Activated CD8-positive, alpha-beta memory T cell treated with anti-CD3 and anti-CD28 coated beads for 36 hours (primary cell): ENCODE measurements at regions not wholly inside any gene's neighbourhood (a gene's known extent, or its start where the extent isn't known, plus 50 kb on each side); places are given as distances from the start of the nearest gene placed in this dataset.

Source experiments
- CTCF ChIA-PET: fragments of 350-600 bp; sonication (Branson Sonifier 250); formaldehyde crosslinking; loops from one replicate; lab custom pipeline; 2021; ENCODE audit warnings: antibody characterized with exemption; lab: Charles Lee
- POLR2A ChIA-PET: fragments of 350-600 bp; sonication (Branson Sonifier 250); formaldehyde crosslinking; loops from one replicate; lab custom pipeline; 2021; ENCODE audit warnings: antibody characterized with exemption; lab: Charles Lee

GRCh38 chr3:151990696-151991376 lies 117.4 kb downstream of the SUCNR1 start:
- ChIA-PET CTCF (no interaction called here), POLR2A (no interaction called here)

- ChIA-PET CTCF (interaction anchor here (0.6 kb wide), 1 partner anchor 9 kb away, joined by 3 read pairs; no protein-coding TSS in a partner anchor), POLR2A (no interaction called here)
Observed at GRCh38 chr3:151992326-151993041, 119.0 kb downstream of the SUCNR1 start.

GRCh38 chr3:151995091-151995490 lies 121.6 kb downstream of the SUCNR1 start:
- ChIA-PET POLR2A (no interaction called here), CTCF (no interaction called here)

DNA sequence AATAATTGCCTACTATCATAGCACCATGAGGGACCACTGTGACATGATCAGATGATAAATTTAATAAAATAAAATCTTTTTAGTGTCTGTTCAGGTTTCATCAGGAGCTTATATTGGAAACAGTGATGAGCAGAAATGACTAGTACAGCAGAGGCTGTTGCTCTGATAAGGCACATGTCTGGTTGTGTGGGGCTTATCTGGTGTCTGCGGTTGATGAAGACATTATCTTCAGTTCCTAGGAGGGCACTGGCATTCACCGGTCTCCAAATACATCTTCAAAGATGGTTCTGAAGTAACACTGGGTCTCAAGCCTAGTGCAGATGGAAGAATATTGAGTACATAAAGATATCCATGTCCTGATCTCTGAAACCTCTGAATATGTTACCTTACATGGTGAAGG lies 125.3 kb downstream of the SUCNR1 start:
- CTCF ChIA-PET: no interaction called here
- POLR2A ChIA-PET: no interaction called here

DNA sequence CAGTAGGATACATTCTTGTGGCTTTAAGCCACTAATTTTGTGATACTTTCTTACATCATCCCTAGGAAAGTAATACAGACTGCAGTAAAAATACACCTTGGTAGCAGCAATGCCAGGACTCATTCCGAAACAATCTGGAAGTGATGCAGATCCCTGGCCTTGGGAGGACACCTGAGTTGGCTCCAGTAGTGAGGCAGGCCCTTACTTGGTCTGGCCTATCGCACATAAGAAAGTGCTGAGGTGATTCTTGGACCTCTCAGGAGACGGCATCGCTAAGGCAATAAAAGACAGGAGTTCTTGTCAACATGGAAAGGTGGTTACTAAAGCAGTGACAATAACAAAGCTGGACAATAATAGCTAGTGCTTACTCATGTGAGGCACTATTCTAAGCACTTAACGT lies 126.5 kb downstream of the SUCNR1 start:
- ChIA-PET POLR2A (no interaction called here), CTCF (no interaction called here)

DNA sequence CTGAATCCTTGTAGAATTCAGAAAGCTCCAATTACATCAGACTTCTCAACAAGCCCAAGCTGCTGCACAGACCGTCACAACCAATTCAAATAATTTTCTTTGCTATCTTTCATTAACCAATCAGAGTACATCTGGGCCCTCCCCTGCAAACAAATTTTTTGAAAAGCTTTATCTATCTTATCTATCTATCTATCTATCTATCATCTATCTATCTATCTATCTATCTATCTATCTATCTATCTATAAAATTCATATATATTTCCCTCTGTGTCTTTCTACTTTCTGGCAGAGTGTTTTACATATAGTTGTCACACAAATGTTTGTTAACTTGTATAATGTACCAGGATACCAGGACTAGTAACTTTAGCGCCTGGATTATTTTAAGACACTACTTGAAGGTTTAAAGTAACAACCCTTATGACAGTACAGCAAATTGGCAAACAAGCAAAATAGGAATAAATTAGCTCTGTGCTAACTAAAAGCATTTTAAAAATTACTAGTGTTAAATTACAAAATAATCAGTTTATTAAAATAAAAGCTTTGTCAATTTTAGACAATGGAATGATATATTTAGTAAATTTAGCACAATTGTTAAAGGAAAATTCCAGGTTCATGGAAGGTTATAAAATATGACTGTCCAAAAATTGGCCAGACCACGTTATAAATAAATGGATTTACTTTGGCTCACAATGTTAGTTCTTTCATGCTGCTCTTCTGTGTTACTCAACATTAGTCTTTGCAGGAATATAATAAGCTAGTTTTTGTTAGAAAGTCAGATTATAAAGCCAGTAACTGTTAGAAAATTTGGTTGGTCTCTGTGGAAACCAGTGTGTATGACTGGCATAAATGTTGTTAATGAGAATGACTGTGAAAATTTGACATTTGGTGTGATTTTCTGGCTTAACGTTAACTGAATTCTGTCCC lies 138.6 kb downstream of the SUCNR1 start:
- CTCF ChIA-PET: no interaction called here
- POLR2A ChIA-PET: no interaction called here

DNA sequence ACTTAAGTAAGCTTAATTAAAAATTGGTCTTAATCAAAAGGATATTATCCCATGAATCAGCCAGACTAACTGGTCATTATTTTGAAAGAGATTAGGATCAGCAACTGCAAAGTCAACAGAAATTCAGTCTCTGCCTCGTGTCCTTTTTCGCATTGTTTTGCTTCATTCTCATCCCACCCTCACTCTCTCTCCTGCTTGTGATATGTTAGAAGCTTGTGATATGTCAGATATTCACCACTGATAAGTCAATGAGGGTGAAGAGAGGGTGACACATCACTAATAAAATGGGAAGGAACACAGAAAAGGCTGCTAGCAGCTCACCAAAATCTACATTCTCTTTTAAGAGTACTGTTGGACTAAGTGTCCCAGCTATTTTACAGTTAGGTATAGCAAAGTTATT lies 146.1 kb downstream of the SUCNR1 start:
- POLR2A ChIA-PET: no interaction called here

GRCh38 chr3:152021951-152022461 lies 148.6 kb downstream of the SUCNR1 start:
- CTCF ChIA-PET: no interaction called here

More for the DNA sequence above, 146.1 kb downstream of the SUCNR1 start:
- CTCF ChIA-PET: no interaction called here

DNA sequence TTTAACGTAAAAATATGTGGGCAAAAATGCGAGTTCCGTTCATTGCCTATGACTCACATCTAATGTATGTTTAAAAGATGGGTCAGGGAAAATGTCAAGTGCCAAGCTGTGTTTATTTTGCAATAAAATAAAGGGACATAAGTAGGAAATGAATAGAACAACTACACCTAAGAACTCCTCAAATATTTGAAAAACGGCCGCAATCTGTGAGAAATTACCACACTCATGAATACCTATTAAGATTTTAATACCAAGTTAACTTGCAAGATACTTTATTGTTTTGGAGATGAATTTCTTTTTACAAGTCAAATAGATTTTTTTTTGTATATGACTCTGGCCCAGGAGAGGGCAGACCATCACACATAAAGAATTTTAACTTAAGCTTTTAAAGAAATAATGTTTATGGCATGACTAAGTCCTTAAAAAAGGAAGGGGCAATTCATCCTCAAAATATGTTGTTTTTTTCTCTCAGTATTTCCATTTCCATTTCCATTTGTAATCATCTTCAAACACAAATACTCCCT lies 152.7 kb downstream of the SUCNR1 start:
- ChIA-PET CTCF (no interaction called here), POLR2A (no interaction called here)

More at GRCh38 chr3:152021951-152022461, 148.6 kb downstream of the SUCNR1 start:
- POLR2A ChIA-PET: no interaction called here

DNA sequence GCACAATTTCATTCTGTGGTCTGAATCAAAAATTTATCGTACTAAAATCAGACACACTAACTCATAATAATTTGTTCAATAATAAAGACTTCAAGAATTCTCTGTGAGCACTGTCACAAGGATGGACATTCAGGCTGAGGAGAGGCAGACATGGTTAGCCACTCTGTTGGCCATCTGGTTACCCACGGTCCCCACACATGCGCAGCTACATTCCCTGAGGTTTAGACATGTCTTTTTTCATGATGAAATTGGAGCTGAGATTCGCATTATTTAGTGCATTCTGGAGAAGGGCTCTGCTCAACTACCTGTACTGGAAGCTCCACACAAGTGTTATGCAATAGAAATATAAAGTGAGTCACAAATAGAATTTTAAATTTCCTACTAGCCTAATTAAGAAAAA lies 156.9 kb downstream of the SUCNR1 start:
- ChIA-PET POLR2A (no interaction called here), CTCF (no interaction called here)

- ChIA-PET POLR2A (no interaction called here), CTCF (no interaction called here)
Observed at GRCh38 chr3:152031321-152031720, 157.9 kb downstream of the SUCNR1 start.

DNA sequence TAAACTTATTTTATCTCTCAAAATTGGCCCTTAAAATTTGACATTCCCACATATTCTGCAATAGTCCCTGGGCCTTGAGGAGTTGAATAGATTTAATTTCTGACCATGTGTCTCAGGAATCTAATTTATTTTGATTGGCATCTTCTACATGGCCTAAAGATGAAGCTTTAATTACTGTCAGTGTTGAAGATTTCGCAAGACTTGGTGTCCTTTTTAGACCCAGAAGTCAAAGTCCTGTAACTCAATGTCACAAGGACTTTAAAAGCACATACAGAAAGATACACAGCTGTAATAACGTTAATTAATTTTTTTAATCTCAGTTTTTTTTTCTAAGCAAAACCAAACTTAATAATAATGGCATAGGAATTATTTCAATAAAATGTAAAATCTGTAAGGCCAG lies 163.9 kb downstream of the SUCNR1 start:
- ChIA-PET CTCF (no interaction called here), POLR2A (no interaction called here)

DNA sequence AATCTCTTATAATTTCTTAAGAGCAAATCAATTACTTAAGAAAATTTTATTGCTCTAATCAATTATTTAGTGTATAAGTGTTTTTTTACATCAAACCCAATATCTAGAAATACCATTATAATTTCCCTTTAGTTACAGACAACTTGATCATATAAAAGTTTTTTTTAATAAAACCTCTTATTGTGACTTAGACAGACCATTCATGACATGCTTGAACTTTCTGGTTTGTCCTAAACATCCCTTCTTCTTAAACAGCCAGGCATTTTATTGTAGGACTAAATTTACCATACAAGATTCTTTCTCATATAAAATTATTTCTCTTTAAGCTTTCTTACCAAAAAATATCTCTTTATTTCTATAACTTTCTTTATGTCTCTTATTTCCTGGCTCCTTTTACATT lies 164.5 kb downstream of the SUCNR1 start:
- CTCF ChIA-PET: no interaction called here

GRCh38 chr3:152038490-152038889 lies 165.0 kb downstream of the SUCNR1 start:
- ChIA-PET CTCF (no interaction called here), POLR2A (interaction anchor here (0.6 kb wide), 1 partner anchor 124 kb away, joined by 4 read pairs; no protein-coding TSS in a partner anchor)

More for the DNA sequence above, 164.5 kb downstream of the SUCNR1 start:
- POLR2A ChIA-PET: no interaction called here

DNA sequence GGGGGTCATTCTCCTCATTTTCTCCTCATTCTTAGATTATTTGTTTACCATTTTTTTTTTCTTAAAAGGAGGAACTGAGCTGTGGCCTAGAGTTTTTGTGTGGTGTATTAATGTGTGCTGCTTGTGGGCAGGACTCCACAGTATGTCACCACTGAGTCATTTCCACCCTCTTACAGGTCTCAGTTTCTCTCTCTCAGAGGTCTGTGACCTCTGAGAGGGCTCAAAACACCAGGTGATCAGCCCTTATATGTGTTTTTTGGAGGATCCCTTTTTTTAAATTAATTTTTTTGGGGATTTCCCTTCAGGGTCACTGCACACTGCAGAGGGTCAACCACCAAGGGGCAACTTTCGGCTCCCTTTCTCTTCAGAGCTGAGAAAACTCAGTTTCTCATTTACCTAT lies 166.4 kb downstream of the SUCNR1 start:
- POLR2A ChIA-PET: no interaction called here

DNA sequence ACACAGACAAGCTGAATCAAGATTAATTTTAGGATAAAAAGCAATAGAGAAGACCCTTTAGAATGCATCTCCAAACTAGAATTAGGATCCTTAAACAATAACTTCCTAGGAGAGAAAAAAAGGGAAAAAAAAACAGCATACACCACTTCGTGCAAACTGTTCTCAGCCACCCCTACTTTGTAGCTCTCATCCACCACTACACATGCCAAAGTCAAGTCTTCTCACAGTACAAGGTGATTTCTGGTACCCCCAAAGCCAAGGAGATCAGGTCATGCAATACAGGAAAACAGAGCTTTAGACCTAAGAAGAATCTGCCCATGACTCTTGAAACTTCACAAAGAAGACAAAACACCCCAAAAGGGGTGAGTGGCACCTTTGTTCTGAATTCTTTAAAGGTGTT lies 166.9 kb downstream of the SUCNR1 start:
- CTCF ChIA-PET: no interaction called here
- POLR2A ChIA-PET: no interaction called here

More for the DNA sequence above, 166.4 kb downstream of the SUCNR1 start:
- CTCF ChIA-PET: no interaction called here

DNA sequence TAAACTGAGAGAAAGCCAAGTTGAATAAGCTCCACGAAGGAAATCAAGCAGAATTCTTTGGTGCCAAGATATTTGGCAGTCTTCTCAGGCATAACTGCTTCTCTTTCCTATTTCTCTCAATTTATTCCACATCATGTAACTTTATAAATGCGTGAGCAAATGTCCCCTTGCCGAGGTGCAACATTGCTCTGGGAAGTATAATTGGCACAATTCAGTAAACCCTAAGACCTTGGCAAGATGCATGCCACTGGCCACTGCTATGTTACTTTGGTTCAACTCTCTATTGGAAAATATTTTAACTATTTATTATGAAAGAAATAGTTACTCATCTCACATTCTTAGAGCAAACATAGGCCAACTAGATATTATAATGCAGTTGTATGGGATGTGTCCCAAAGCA lies 170.2 kb downstream of the SUCNR1 start:
- CTCF ChIA-PET: no interaction called here
- POLR2A ChIA-PET: interaction anchor here (0.7 kb wide), 1 partner anchor 866 kb away, joined by 4 read pairs; no protein-coding TSS in a partner anchor

- ChIA-PET POLR2A (no interaction called here), CTCF (no interaction called here)
Observed at GRCh38 chr3:152046280-152046679, 172.8 kb downstream of the SUCNR1 start.

DNA sequence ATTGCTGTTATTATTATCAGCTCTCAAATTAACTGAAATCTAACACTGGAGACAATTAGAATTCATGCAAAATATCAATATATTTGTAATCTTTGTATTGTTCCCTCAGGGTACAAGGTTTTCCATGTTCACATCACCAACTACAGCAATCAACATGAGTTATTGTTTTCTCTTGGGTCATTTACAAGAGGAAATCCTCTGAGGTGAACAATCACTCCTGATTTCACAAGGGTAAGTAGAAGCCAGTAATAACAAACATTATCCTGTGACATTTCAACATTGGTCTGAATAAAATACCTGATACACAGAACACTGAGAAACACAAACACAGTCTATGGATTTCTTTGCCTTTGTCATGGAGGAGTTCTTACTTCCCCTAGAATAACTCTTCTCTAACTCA lies 174.0 kb downstream of the SUCNR1 start:
- ChIA-PET POLR2A (no interaction called here), CTCF (no interaction called here)

- CTCF ChIA-PET: no interaction called here
Observed at GRCh38 chr3:152048831-152049230, 175.4 kb downstream of the SUCNR1 start.

More at GRCh38 chr3:152048831-152049230, 175.4 kb downstream of the SUCNR1 start:
- POLR2A ChIA-PET: no interaction called here
